H9 (cell line): ENCODE measurements at regions not wholly inside any gene's neighbourhood (a gene's known extent, or its start where the extent isn't known, plus 50 kb on each side); places are given as distances from the start of the nearest gene placed in this dataset.

Experiments
- DNase-seq: peaks from one replicate; pipeline ENCODE4 v3.0.0-alpha.2; 2017
- H2AFZ ChIP-seq: one replicate; pipeline ENCODE4 v1.6.1; 2013; ENCODE audit warnings: mild to moderate bottlenecking, low read length, control low read depth, moderate library complexity
- H2AK5ac ChIP-seq: 2 replicates; pipeline ENCODE4 v1.6.1; 2013; ENCODE audit warnings: low read length, control low read depth, mixed read lengths; ENCODE audit not compliant: insufficient read length
- H2BK120ac ChIP-seq: one replicate; pipeline ENCODE4 v1.6.1; 2013; ENCODE audit warnings: low read depth, mild to moderate bottlenecking, low read length, control low read depth, inconsistent platforms; ENCODE audit not compliant: poor library complexity, severe bottlenecking
- H2BK12ac ChIP-seq: 2 replicates; pipeline ENCODE4 v1.6.1; 2013; ENCODE audit warnings: low read length, control low read depth, mixed read lengths, low read depth; ENCODE audit not compliant: insufficient read length
- H2BK15ac ChIP-seq: 2 replicates; pipeline ENCODE4 v1.6.1; 2013; ENCODE audit warnings: low read depth, low read length, control low read depth
- H2BK20ac ChIP-seq: one replicate; pipeline ENCODE4 v1.6.1; 2013; ENCODE audit warnings: low read depth, mild to moderate bottlenecking, low read length, control low read depth, inconsistent platforms; ENCODE audit not compliant: poor library complexity, severe bottlenecking
- H2BK5ac ChIP-seq: 2 replicates; pipeline ENCODE4 v1.6.1; 2013; ENCODE audit warnings: low read length, control low read depth, mixed read lengths; ENCODE audit not compliant: insufficient read length
- H3K14ac ChIP-seq: 2 replicates; pipeline ENCODE4 v1.6.1; 2013; ENCODE audit warnings: low read length, control low read depth; ENCODE audit not compliant: insufficient read depth
- H3K18ac ChIP-seq: 2 replicates; pipeline ENCODE4 v1.6.1; 2013; ENCODE audit warnings: low read depth, mild to moderate bottlenecking, mixed read lengths, low read length, control low read depth; ENCODE audit not compliant: insufficient read length
- H3K23ac ChIP-seq: 2 replicates; pipeline ENCODE4 v1.6.1; 2013; ENCODE audit warnings: low read length, control low read depth, mixed read lengths, low read depth; ENCODE audit not compliant: insufficient read length
- H3K23me2 ChIP-seq: 2 replicates; pipeline ENCODE4 v1.6.1; 2013; ENCODE audit warnings: low read depth, mild to moderate bottlenecking, mixed read lengths, low read length, control low read depth; ENCODE audit not compliant: insufficient read length, poor library complexity, severe bottlenecking
- H3K27ac ChIP-seq: 2 replicates; pipeline ENCODE4 v1.5.1; 2013; ENCODE audit warnings: low read length, control low read depth, mixed read lengths, low read depth; ENCODE audit not compliant: insufficient read length
- H3K27me3 ChIP-seq: 2 replicates; pipeline ENCODE4 v1.6.1; 2013; ENCODE audit warnings: low read length, control low read depth, inconsistent platforms; ENCODE audit not compliant: insufficient read depth
- H3K4ac ChIP-seq: 2 replicates; pipeline ENCODE4 v1.6.1; 2013; ENCODE audit warnings: low read depth, mild to moderate bottlenecking, control low read depth, inconsistent platforms, low read length, moderate library complexity
- H3K4me1 ChIP-seq: 2 replicates; pipeline ENCODE4 v1.6.1; 2013; ENCODE audit warnings: low read length, control low read depth, inconsistent platforms; ENCODE audit not compliant: insufficient read depth
- H3K4me2 ChIP-seq: 2 replicates; pipeline ENCODE4 v1.6.1; 2013; ENCODE audit warnings: low read length, control low read depth, mixed read lengths; ENCODE audit not compliant: insufficient read length, insufficient read depth
- H3K56ac ChIP-seq: 2 replicates; pipeline ENCODE4 v1.6.1; 2013; ENCODE audit warnings: low read depth, mild to moderate bottlenecking, mixed read lengths, low read length, control low read depth; ENCODE audit not compliant: insufficient read length
- H3K79me1 ChIP-seq: 2 replicates; pipeline ENCODE4 v1.6.1; 2013; ENCODE audit warnings: low read depth, mild to moderate bottlenecking, moderate library complexity, low read length, control low read depth, inconsistent platforms; ENCODE audit not compliant: insufficient read depth, poor library complexity, severe bottlenecking
- H3K79me2 ChIP-seq: 2 replicates; pipeline ENCODE4 v1.6.1; 2013; ENCODE audit warnings: low read length, control low read depth, inconsistent platforms; ENCODE audit not compliant: insufficient read depth
- H3K9ac ChIP-seq: 2 replicates; pipeline ENCODE4 v1.6.1; 2013; ENCODE audit warnings: low read length, control low read depth, mixed read lengths; ENCODE audit not compliant: insufficient read length; ENCODE audit errors: extremely low read depth
- H3K9me3 ChIP-seq: one replicate; pipeline ENCODE4 v1.6.1; 2013; ENCODE audit warnings: low read depth, low read length, inconsistent platforms; ENCODE audit not compliant: control insufficient read depth
- H3T11ph ChIP-seq: one replicate; pipeline ENCODE4 v1.6.1; 2013; ENCODE audit warnings: mild to moderate bottlenecking, low read length, control low read depth, inconsistent platforms
- H4K20me1 ChIP-seq: one replicate; pipeline ENCODE4 v1.6.1; 2013; ENCODE audit not compliant: control insufficient read depth, insufficient read length, insufficient read depth
- H4K5ac ChIP-seq: 2 replicates; pipeline ENCODE4 v1.6.1; 2013; ENCODE audit warnings: low read depth, mild to moderate bottlenecking, mixed read lengths, low read length, control low read depth; ENCODE audit not compliant: insufficient read length
- H4K8ac ChIP-seq: replicated peaks from 2 replicates; pipeline ENCODE4 v1.6.1; 2013; ENCODE audit warnings: low read length, control low read depth, mixed read lengths, low read depth; ENCODE audit not compliant: insufficient read length
- H4K91ac ChIP-seq: 2 replicates; pipeline ENCODE4 v1.6.1; 2013; ENCODE audit warnings: low read depth, mild to moderate bottlenecking, moderate library complexity, mixed read lengths, low read length, control low read depth; ENCODE audit not compliant: insufficient read length
- H3K27ac Mint-ChIP-seq, 3 experiments: 2 replicates in 2 of 3; 3 replicates in 1 of 3; pipeline ENCODE4 v1.8.0; 2020 to 2021; ENCODE audit warnings: mixed read lengths in 3 of 3, mild to moderate bottlenecking in 1 of 3, moderate library complexity in 1 of 3
- H3K27me3 Mint-ChIP-seq: 2 replicates; pipeline ENCODE4 v1.8.0; 2021; ENCODE audit warnings: low read depth, mild to moderate bottlenecking, moderate library complexity, mixed read lengths
- H3K36me3 Mint-ChIP-seq, 3 experiments: 2 replicates in 2 of 3; 3 replicates in 1 of 3; pipeline ENCODE4 v1.8.0; 2020 to 2021; ENCODE audit warnings: low read depth in 3 of 3, mixed read lengths in 3 of 3; ENCODE audit not compliant: insufficient read depth in 1 of 3
- H3K4me1 Mint-ChIP-seq, 2 experiments: 2 replicates each; pipeline ENCODE4 v1.8.0; 2020; ENCODE audit warnings: mixed read lengths in 2 of 2
- H3K4me3 Mint-ChIP-seq, 2 experiments: 2 replicates in 1 of 2; 3 replicates in 1 of 2; pipeline ENCODE4 v1.8.0; 2020 to 2021; ENCODE audit warnings: mild to moderate bottlenecking in 2 of 2, mixed read lengths in 2 of 2, moderate library complexity in 1 of 2
- H3K9me3 Mint-ChIP-seq, 2 experiments: 2 replicates in 1 of 2; 3 replicates in 1 of 2; pipeline ENCODE4 v1.8.0; 2020; ENCODE audit warnings: mild to moderate bottlenecking in 2 of 2, mixed read lengths in 2 of 2, moderate library complexity in 1 of 2
- CTCF ChIP-seq: fragments of 200-600 bp; sonication (generic); conservative IDR thresholded peaks from 3 replicates; pipeline ENCODE4 v1.8.0; 2021; ENCODE audit warnings: antibody characterized with exemption, mild to moderate bottlenecking
- WGBS: extraction: QIAGEN DNeasy Blood & Tissue Kit; methylation state at CpG from one replicate; pipeline ENCODE4 v1.1.7; 2013; ENCODE audit warnings: missing lambda C conversion rate, low lambda C conversion rate, mixed read lengths; ENCODE audit not compliant: insufficient read length; ENCODE audit errors: extremely low coverage; 5-methylcytosine and 5-hydroxymethylcytosine counted together

- Mint-ChIP-seq H3K9me3 (no peaks in the 10 kb centered on the region), H3K36me3 (no peaks in the 10 kb centered on the region), H3K4me3 (no peak overlapping the region), H3K4me1 (peaks cover 5 to 7% of the 10 kb centered on the region in 2 experiments), H3K27ac (no peak overlapping the region), H3K27me3 (peaks cover 15% of the 10 kb centered on the region)
- no peak overlapping the region for H3T11ph ChIP-seq
- no peak overlapping the region for H2AFZ ChIP-seq
- H4K91ac ChIP-seq = no peak overlapping the region
- H3K4me1 ChIP-seq = no peaks in the 10 kb centered on the region
- H3K27ac ChIP-seq = no peak overlapping the region
- H3K79me2 ChIP-seq = no peaks in the 10 kb centered on the region
- H3K79me1 ChIP-seq = no peaks in the 10 kb centered on the region
- H3K23ac ChIP-seq = no peak overlapping the region
- H2AK5ac ChIP-seq = no peak overlapping the region
- H3K4me2 ChIP-seq = no peak overlapping the region
- no peak overlapping the region for H3K56ac ChIP-seq
- H2BK20ac ChIP-seq = no peak overlapping the region
- H2BK12ac ChIP-seq = no peak overlapping the region
- H2BK15ac ChIP-seq = no peak overlapping the region
- H2BK5ac ChIP-seq = no peak overlapping the region
- no CpG with 5 or more reads among the region's 3 CpGs for WGBS
- H3K9me3 ChIP-seq = no peaks in the 10 kb centered on the region
- H3K27me3 ChIP-seq = no peaks in the 10 kb centered on the region
- no peak for DNase-seq
- H3K23me2 ChIP-seq = no peaks in the 10 kb centered on the region
- no peak overlapping the region for H3K9ac ChIP-seq
- no peak overlapping the region for H3K14ac ChIP-seq
- H4K8ac ChIP-seq = no peak overlapping the region
- H3K4ac ChIP-seq = no peak overlapping the region
- H4K5ac ChIP-seq = no peak overlapping the region
- no peaks in the 10 kb centered on the region for H4K20me1 ChIP-seq
- H2BK120ac ChIP-seq = no peak overlapping the region
- H3K18ac ChIP-seq = no peak overlapping the region
- no peak for TF ChIP-seq CTCF
Measured at GRCh38 chr5:174386306-174386705, 338.1 kb upstream of the MSX2 start.
